Renal pelvis (tissue), 1 donor: ENCODE measurements at regions not wholly inside any gene's neighbourhood (a gene's known extent, or its start where the extent isn't known, plus 50 kb on each side); places are given as distances from the start of the nearest gene placed in this dataset.
"Not testable (repeated sequence)": the region's sequence is repeated elsewhere in the genome, so short reads cannot be mapped to it uniquely, and the experiment has no call there.

Source experiments
- DNase-seq: peaks from one replicate; pipeline ENCODE4 v3.0.0-alpha.2; 2013

GRCh38 chr9:22217254-22217653, 208.1 kb upstream of the CDKN2B start:
- no peak for DNase-seq

- not testable (repeated sequence) for DNase-seq
These were observed 216.8 kb upstream of the CDKN2B start for GRCh38 chr9:22225856-22226255.

- DNase-seq, result no peak
These were observed 218.6 kb upstream of the DMRTA1 start for GRCh38 chr9:22227986-22228385.

- no peak for DNase-seq
These were observed 218.1 kb upstream of the DMRTA1 start for GRCh38 chr9:22228542-22228941.

- no peak for DNase-seq
These were observed 217.6 kb upstream of the DMRTA1 start for GRCh38 chr9:22229069-22229468.

GRCh38 chr9:22231309-22231708, 215.3 kb upstream of the DMRTA1 start:
- DNase-seq, result not testable (repeated sequence)

GRCh38 chr9:22232971-22233370, 213.7 kb upstream of the DMRTA1 start:
- DNase-seq, result no peak

- DNase-seq, result no peak
These were observed 208.9 kb upstream of the DMRTA1 start for GRCh38 chr9:22237497-22238363.

- no peak for DNase-seq
These were observed 207.6 kb upstream of the DMRTA1 start for GRCh38 chr9:22238809-22239684.

GRCh38 chr9:22240619-22241018, 206.0 kb upstream of the DMRTA1 start:
- no peak for DNase-seq

- no peak for DNase-seq
These were observed 205.6 kb upstream of the DMRTA1 start for GRCh38 chr9:22241024-22241423.

- no peak for DNase-seq
These were observed 205.0 kb upstream of the DMRTA1 start for GRCh38 chr9:22241611-22242010.

- no peak for DNase-seq
These were observed 202.2 kb upstream of the DMRTA1 start for GRCh38 chr9:22244139-22245011.

GRCh38 chr9:22255337-22255736, 191.3 kb upstream of the DMRTA1 start:
- no peak for DNase-seq

- DNase-seq, result no peak
These were observed 190.2 kb upstream of the DMRTA1 start for GRCh38 chr9:22256381-22256780.

GRCh38 chr9:22257026-22257816, 189.4 kb upstream of the DMRTA1 start:
- DNase-seq, result no peak

GRCh38 chr9:22265038-22265437, 181.6 kb upstream of the DMRTA1 start:
- DNase-seq, result no peak

- DNase-seq, result no peak
These were observed 181.1 kb upstream of the DMRTA1 start for GRCh38 chr9:22265534-22265933.

GRCh38 chr9:22274477-22274876, 172.1 kb upstream of the DMRTA1 start:
- DNase-seq, result no peak

- DNase-seq, result no peak
These were observed 168.2 kb upstream of the DMRTA1 start for GRCh38 chr9:22278426-22278825.

- DNase-seq, result no peak
These were observed 167.0 kb upstream of the DMRTA1 start for GRCh38 chr9:22279636-22280035.
